Ishikawa (cell line): ENCODE measurements at regions not wholly inside any gene's neighbourhood (a gene's known extent, or its start where the extent isn't known, plus 50 kb on each side); places are given as distances from the start of the nearest gene placed in this dataset.

Source experiments
- EGR1 ChIP-seq: IDR thresholded peaks from 2 replicates; pipeline ENCODE4 v1.6.1; 2012
- EP300 ChIP-seq: IDR thresholded peaks from 2 replicates; pipeline ENCODE4 v1.6.1; 2012; ENCODE audit warnings: borderline replicate concordance
- REST ChIP-seq: IDR thresholded peaks from 2 replicates; pipeline ENCODE4 v1.6.1; 2012; ENCODE audit warnings: low read depth, mild to moderate bottlenecking
- YY1 ChIP-seq: IDR thresholded peaks from 2 replicates; pipeline ENCODE4 v1.6.1; 2012; ENCODE audit warnings: low read depth
- TF ChIP-seq, protein P1 (sequence below): IDR thresholded peaks from 2 replicates; pipeline ENCODE4 v1.6.1; 2012

GRCh38 chr14:85057221-85057620 lies 472.7 kb upstream of the FLRT2 start:
- no peak for TF ChIP-seq REST
- TF ChIP-seq, protein P1, sequence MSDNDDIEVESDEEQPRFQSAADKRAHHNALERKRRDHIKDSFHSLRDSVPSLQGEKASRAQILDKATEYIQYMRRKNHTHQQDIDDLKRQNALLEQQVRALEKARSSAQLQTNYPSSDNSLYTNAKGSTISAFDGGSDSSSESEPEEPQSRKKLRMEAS = no peak
- TF ChIP-seq EP300 = no peak
- TF ChIP-seq YY1 = no peak
- no peak for TF ChIP-seq EGR1
